GM12878 (cell line): ENCODE measurements at regions not wholly inside any gene's neighbourhood (a gene's known extent, or its start where the extent isn't known, plus 50 kb on each side); places are given as distances from the start of the nearest gene placed in this dataset.

Experiments used
- ATF2 ChIP-seq: IDR thresholded peaks from 2 replicates; pipeline ENCODE4 v1.6.1; 2012; ENCODE audit warnings: low read length, inconsistent platforms
- CHD4 ChIP-seq: fragments of 200-600 bp; sonication (generic); IDR thresholded peaks from 2 replicates; pipeline ENCODE4 v1.6.1; 2016; ENCODE audit warnings: mild to moderate bottlenecking
- CTCF ChIP-seq, 3 experiments: IDR thresholded peaks in 2 of 3; conservative IDR thresholded peaks in 1 of 3; 2 replicates each; pipeline ENCODE4 v1.5.1; 2011; ENCODE audit warnings: low read depth in 3 of 3, low read length in 3 of 3, mild to moderate bottlenecking in 3 of 3, control low read depth in 2 of 3, moderate library complexity in 2 of 3, inconsistent platforms in 1 of 3, mixed read lengths in 1 of 3; ENCODE audit not compliant: control insufficient read depth in 2 of 3, insufficient read depth in 1 of 3; ENCODE audit errors: extremely low read depth in 1 of 3
- EP300 ChIP-seq, 2 experiments: fragments of 150-350 bp in 1 of 2; IDR thresholded peaks; 2 replicates each; pipeline ENCODE4 v1.6.1; 2011 to 2012; ENCODE audit warnings: low read depth in 2 of 2, low read length in 2 of 2, borderline replicate concordance in 1 of 2, improper control_type of control experiment in 1 of 2, inconsistent platforms in 1 of 2; ENCODE audit not compliant: control insufficient read depth in 1 of 2
- MYC ChIP-seq: IDR thresholded peaks from 2 replicates; pipeline ENCODE4 v1.6.1; 2011; ENCODE audit warnings: mild to moderate bottlenecking, low read length, moderate library complexity, inconsistent platforms; ENCODE audit not compliant: insufficient read depth, insufficient replicate concordance, insufficient read length, severe bottlenecking
- PKNOX1 ChIP-seq: fragments of 450-650 bp; IDR thresholded peaks from 2 replicates; pipeline ENCODE4 v1.6.1; 2016; ENCODE audit warnings: mild to moderate bottlenecking
- POLR2A ChIP-seq: IDR thresholded peaks from 2 replicates; pipeline ENCODE4 v1.6.1; 2011; ENCODE audit warnings: low read depth, mild to moderate bottlenecking, low read length
- POLR2AphosphoS5 ChIP-seq: IDR thresholded peaks from 2 replicates; pipeline ENCODE4 v1.6.1; 2011; ENCODE audit warnings: mild to moderate bottlenecking, low read length, inconsistent platforms
- RAD21 ChIP-seq: IDR thresholded peaks from 2 replicates; pipeline ENCODE4 v1.6.1; 2011; ENCODE audit warnings: mild to moderate bottlenecking, low read depth, low read length, moderate library complexity; ENCODE audit not compliant: insufficient read depth
- SMC3 ChIP-seq: IDR thresholded peaks from 2 replicates; pipeline ENCODE4 v1.6.1; 2011; ENCODE audit warnings: low read length, improper control_type of control experiment, borderline replicate concordance
- SP1 ChIP-seq: IDR thresholded peaks from one replicate; pipeline ENCODE4 v1.6.1; 2011; ENCODE audit warnings: low read depth, low read length
- ZNF217 ChIP-seq: fragments of 450-650 bp; IDR thresholded peaks from 2 replicates; pipeline ENCODE4 v1.6.1; 2017; ENCODE audit warnings: antibody characterized with exemption, mild to moderate bottlenecking

- TF ChIP-seq ZNF217 (no peak), MYC (no peak), CHD4 (no peak), SMC3 (no peak), ATF2 (no peak), POLR2AphosphoS5 (no peak), SP1 (no peak), CTCF (IDR thresholded peaks at IDR 0.05 in 2 of 3, conservative IDR thresholded peaks at IDR 0.05 in 1 of 3; ENCODE audit: control insufficient read depth in 2 of 3, extremely low read depth in 1 of 3, insufficient read depth in 1 of 3, low read depth in 3 of 3, low read length in 3 of 3) (no peak), RAD21 (no peak), POLR2A (no peak), PKNOX1 (no peak), EP300 (IDR thresholded peaks at IDR 0.05; ENCODE audit: borderline replicate concordance in 1 of 2, control insufficient read depth in 1 of 2, low read depth in 2 of 2, low read length in 2 of 2) (no peak)
Measured at GRCh38 chr5:30879887-30880286, 313.6 kb upstream of the CDH6 start.
